HG03064 (cell line): ENCODE measurements at regions not wholly inside any gene's neighbourhood (a gene's known extent, or its start where the extent isn't known, plus 50 kb on each side); places are given as distances from the start of the nearest gene placed in this dataset.

ENCODE experiments used
- ATAC-seq: cut with Tn5 transposase; IDR thresholded peaks from one replicate; pipeline ENCODE4 v1.9.1; 2021; ENCODE audit warnings: low read depth; ENCODE audit not compliant: unreplicated experiment

DNA sequence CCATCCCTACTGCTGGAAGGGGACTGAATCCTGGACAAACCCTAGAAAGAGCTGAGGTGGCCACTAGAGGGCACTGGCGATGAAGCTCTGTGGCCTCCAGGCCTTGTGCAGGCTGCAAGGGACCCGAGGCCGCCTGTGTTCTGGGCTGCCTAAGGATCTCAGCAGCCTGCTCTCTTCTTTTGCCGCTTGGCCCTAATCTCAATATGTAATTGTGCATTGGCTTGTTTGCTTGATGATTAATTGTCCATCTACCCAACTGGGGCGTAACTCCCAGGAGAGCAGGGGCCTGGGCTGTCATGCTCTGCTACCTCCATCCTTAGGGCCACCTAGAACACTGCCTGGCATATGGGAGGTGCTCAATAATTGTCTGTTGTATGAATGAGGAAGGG, 73.8 kb downstream of the SYNE3 start:
- ATAC-seq = peak; percentile 86

DNA sequence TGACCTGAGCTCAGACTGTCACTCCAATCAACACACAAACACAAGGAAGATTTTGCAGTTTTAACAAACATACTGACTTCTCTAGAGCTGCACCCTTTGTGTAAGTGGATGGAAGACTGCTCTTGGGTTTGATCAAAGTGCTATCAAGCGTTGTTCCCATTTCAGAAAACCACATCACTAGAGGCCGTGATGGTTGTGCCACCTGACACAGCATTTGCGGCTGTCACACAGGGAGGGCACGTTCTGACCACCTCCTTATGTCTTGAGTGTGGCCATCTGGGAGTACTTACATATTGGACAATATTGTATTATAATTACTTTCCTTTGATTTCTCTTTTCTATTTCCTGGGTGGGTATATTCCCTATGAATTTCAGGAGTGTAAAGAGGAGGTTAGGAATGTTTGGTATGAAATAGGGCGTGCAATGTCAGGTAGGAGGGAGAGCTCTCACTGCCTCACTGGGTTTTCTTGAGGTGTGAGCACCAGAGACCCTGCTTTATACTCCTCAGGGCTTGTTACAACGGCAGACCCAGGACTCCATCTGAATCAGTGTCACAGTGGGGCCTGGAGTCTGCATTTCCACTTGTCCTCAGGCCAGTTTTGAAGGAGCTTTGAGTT, 74.3 kb downstream of the SYNE3 start:
- ATAC-seq = no peak

DNA sequence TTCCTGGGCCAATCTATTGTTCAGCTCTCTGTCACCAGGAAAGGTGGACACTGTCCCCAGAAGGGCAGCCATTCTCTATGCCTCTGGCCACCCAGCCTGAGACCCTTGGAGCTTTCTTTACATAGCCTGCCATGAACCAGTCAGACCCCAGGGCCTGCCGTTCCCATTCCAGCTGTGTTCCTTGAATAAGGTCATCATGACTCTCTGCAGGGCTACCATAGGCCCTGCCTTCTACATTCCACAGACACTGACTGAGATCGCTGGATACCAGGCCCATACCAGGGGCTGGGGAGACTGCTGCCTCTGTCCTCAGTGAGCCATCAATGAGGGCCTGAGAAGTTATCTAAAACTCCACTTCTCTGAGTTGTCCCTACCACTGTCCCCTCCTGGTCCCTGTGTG, 75.5 kb downstream of the SYNE3 start:
- no peak for ATAC-seq

DNA sequence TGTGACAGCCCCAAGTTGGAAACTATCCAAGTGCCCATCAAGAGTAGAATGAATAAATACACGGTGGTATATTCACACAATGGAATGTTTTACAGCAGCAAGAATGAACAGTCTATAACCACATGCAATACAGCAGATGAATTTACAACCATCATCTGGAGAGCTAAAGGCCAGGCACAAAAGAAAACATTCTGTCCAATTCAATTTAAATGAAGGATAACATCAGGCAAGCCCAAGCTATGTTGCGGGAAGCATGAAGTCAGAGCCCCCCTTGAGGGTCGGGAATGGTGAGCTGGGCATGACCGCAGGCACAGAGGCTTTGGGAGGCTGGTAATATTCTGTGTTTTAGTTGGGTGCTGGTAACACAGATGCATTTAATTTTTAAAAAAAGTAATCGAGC, 76.0 kb downstream of the SYNE3 start:
- no peak for ATAC-seq

DNA sequence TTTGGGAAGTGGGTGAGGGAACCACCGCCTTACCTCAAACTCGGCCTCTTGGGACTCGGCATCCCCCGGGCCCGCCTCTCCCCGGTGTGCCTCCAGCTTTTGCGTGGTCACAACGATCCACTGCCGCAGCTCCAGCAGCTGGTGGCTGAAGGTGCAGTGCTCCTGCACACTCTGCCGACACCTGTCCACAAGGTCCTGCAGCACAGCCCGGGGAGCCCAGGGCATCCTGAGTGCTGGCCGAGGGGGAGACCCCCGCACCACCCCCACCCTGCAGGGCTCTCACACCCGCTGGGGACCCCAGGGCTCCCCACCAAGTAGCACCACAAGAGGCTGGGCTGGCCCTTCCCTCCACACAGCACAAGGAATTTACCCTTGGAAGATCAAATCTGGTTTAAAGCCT, 76.6 kb downstream of the SYNE3 start:
- no peak for ATAC-seq

DNA sequence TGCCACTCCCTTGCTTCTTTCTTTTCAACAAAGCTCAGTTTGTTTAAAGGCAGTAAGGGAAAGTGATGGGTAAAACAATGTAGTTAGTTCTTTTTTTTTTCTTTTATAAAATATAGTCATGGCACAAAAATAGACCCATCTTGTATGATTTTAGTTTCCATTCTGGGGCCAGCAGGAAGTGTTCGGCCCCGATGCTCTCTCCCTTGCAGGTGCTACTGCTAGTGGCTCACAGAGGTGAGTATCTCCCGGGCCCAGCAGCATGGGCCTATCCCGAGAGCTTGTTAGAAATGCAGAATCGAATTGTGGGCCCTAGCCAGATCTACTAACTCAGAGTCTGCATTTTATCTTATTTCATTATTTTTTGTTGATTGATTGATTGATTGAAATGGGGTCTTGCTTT, 78.7 kb downstream of the SYNE3 start:
- no peak for ATAC-seq

DNA sequence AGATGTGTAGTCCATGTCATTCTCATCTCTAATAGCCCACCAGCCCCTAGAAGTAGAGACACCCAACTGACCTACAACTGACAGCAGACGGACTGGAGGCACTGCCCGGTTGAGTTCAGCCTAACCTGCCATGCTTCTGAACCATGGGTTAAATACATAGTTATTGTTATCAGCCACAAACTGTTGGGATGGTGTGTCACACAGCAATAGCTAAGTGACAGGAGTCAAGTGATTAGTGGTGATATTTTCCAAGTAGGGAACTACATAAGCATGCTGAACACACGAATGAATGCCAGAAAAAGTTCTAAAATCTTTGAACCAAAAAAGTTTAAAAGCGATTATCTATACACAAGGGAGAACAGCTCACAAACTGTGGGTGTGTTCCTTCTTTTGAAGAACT, 80.1 kb downstream of the SYNE3 start:
- no peak for ATAC-seq

DNA sequence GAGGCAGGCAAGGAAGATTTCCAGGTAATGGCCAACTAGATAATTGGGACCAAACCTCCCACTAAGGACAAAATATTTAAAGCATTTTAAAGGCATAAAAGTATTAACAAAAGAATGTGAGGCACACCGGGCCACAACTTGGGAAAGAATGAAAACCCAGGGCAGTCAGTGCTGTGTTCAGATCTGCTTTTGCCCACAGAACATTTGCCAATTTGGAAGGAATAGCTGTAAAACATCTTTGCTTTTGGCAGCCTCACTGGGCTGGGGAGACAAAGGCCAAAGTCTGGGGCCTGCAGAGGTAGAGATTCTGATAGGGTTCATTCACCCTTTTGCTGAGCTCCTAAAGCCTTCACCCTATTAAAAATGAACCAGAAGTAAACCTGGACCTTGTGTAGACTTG, 82.3 kb downstream of the SYNE3 start:
- no peak for ATAC-seq

DNA sequence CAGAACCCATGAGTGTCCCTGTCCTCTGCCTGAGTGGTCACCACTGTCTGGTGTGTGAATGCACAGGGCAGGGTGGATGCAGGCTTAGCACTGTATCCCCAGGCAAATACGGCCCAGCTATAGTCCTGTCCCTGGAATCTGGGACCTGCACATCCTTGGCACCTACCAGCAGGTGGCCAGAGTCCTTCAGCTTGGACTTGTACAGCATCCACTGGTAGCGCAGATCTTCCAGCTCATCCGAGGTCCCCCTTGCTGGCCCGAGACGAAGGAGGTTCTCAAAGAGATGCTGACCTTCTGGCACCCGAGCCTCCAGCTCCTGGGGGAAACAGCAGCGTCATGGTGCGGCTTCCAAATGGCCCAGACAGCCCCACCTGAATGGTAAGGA, 83.4 kb downstream of the SYNE3 start:
- no peak for ATAC-seq

DNA sequence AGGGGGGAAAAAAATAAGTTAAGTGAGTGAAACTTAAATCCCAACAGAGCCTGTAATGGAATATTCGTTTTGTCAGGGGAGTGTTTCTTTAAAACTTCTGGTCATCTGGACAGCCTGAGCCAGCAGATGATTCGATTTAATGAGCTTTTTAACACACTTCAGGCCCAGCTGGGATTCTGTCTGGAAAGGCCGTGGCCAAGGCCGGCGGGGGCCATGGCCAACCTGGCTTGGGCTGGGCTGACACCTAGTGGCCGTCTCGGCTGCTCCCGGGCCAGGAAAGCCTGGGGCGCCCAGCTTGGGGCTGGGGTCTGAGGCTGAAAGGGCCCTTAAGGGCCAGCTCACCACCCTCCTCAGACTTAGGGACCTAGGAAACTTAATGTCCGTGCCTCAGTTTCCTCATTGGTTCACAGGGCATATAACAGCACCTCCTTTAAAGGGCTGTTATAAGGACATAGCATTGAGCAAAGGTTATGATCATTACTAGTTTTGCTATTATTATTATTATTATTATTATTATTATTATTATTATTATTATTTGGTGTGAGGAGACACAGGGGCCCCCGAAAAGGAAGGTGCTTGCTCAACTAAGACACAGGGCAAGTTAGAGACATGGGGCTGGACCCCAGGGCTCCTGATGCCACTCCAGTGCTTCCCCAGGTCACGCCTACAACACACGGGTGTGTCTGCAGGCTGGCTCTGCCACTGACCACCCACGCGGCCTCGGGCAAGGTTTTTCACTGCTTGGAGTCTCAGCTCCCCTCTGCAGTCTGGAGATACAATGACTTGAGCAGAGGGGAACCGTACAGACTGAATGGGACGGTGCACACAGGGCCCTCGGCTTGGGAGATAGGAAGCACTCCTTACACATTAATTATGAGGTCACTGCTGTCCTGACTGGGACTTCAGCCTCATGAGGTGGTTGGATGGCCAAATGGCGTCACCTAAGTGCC, 84.0 kb downstream of the SYNE3 start:
- no peak for ATAC-seq

DNA sequence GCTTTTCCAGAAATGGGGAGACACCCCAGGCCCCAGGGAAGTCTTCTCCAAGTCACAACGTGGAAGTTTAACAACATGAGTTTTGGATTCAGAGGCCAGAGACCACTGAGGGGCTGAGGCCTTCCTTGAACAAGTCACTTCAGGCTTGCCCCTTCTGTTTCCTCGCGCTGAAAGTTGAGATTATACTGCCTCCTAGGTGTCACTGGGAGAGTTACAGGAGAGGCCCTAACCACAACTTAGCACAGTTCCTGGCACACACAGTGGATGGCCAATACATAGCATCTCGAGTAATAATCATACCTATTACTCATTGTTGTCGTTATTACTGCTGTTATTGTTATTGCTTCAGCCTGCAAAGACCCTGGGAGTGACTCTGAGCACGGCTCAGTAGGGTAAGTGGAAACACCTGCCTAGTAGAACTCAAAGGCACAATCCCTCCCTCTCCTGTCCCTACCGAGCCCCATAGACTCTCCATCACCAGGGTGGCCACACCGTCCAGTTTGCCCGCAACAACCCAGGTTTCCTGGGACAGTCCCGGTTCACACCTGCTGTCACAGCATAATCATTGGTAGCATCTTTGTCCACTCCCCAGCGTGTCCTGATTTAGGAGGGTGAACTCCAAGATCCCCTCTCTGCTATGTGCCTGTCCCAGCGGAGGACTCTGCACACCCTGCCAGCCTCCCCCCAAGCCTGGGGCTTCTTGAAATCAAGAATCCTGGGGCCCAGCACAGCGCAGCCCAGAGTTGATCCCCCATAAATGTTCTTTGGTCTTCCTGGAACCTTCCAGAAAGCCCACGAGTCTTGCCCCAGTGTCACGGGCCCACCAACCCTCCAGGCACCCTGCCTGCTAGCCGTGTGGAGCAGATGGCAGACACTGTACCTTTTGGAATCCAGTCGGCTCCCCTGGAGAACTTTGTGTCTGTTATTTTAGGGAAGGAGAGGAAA, 85.0 kb downstream of the SYNE3 start:
- no peak for ATAC-seq

DNA sequence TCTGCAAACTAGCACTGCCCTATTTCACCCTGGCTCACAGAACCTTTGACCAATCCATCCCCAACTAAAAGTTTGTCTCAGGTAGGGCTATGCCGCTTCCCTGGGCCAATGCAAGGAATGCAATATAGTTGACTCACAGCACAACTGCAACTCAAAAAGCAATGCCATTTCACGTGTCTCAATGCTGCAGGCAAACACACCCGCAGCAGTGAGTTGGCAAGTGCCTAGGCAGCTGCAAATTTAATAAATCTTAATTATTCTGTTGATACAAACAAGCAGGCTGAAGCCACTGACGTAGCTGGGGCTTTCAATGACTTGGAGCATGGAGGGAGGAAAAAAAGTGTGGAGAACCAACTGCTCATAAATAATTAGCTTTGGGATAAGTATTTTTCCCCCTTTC, 87.9 kb downstream of the SYNE3 start:
- no peak for ATAC-seq

DNA sequence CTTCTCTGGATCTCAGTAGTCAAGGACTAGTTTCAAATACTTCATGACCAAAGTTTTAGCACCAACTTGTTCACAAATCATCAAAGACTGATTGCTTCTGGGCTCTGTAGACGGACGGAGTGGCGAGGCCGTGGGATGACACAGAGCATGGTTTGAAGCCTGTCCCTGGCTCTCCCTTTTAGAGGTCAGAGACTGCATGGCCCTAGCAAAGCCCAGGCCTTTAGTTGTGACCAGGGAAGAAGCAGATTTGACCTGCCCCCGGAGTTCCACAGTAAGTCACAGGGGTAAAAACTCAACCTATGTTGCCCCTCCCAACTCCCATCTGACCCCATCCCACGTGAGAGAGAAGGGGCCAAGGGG, 90.4 kb downstream of the SYNE3 start:
- ATAC-seq = no peak

DNA sequence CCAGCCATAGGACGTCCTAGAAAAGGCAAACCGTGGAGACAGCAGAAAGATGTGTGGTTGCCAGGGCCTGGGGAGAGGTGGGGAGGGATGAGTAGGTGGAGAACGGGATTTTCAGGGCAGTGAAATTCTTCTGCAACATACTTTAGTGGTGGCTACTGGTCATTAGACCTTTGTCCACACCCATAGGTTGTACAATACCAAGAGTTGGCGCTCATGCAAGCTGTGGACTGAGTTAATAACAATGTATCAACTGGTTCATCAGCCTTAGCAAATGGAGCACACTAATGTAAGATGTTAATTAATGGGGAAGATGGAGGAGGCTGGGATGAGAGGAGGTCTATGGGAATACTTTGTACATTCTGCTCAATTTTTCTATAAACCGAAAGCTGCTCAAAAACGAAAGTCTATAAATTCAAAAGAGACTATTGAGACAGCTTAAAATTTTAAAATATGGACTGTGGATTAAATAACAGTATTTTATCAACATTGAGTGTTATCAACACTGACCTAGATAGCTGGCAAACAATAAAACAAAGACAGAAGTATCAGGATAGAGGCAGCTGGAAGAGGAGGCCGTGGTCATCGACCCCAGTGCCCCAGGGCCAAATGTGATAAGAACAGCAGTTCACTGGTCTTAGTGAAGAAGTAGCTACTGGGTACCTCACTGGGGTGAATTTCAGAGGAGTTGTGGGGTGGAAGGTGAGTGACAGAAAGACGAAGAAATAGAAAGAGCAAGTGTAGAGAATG, 90.9 kb downstream of the SYNE3 start:
- ATAC-seq = no peak

DNA sequence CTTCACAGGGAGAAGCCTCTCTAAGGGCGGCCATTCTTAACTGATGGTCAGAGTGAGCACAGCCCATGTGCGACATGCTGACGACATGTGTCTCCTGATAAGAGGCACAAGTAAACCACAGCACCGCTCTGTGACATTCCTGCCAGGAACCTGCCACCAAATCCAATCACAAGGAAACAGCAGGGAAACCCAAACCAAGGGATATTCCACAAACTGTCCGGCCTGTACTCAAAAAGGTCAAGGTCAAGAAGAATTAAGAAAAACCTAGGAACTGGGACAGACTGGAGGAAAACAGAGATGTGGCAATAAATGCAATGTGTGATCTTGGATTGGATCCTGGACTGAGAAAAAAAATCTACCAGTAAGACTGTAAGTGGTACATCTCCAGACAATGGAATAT, 91.9 kb downstream of the SYNE3 start:
- no peak for ATAC-seq

DNA sequence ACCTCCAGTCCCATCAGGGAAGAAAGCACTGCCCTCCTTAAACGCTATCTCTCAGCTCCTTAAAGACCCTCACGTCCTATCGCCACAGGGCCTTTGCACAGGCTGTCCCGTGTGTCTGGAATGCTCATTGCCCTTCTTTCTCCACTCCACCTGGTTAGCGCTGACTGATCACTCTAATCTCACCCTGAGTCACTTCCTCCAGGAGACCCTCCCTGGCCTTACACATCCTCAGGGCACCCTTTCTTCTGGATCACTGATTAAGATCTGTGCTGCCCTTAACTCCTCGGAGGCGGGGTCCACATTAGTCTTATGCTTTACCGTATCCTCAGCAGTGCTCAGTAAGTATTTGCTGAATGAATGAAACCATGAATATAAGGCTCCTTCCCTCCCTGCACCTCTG, 94.7 kb downstream of the SYNE3 start:
- ATAC-seq = no peak

DNA sequence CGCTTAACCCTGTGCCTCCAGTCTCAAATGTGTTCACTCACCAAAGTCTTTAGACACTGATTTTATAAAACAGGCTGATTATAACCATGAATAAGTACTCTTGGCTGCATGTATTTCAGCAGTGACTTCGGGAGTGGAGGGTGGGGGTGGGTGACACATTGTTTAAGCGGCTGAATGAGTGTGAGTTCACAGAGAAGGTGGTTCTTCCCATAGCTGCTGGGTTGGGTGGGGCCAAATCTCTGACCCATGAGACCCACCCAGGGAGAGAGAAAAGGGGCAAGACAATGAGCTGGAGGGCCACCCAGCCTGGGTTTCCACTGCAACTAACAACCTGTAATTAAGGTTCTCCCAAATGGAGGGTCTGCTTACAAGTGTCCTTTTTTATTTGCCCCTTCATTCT, 96.4 kb downstream of the SYNE3 start:
- no peak for ATAC-seq

DNA sequence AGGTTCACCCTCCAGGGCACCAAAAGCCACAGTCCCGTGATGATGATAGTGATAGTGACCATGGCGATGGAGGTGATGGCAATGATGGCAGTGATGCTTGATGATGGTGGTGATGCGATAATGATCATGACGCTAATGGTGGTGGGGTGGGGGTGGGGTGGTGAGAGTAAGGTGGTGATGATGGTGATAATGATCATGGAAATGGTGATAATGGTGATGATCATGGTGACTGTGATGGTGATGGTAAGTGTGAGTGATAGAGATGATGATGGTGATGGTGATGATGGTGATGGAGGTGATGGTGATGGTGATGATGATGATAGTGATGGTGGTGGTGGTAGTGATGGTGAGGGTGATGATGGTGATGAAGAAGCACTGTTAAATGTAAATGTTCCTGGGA, 96.9 kb downstream of the SYNE3 start:
- no peak for ATAC-seq

DNA sequence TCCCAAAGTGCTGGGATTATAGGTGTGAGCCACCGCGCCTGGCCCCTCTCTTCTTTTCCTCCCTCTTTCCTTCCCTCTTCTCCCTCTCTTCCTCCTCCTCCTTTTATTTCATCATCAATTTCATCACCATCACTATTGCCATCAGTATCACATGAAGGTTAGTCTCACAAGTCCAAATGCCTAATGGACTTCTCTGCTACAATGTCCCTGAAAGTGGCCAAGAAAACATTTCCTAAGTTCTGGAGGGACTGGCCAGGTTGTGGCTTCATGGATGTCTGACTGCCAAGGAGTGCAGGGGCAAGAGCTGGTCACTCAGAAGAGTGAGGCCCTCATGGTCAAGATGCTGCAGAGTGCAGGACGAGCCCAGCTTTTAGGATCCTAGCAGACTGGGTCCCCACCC, 97.6 kb downstream of the SYNE3 start:
- no peak for ATAC-seq

DNA sequence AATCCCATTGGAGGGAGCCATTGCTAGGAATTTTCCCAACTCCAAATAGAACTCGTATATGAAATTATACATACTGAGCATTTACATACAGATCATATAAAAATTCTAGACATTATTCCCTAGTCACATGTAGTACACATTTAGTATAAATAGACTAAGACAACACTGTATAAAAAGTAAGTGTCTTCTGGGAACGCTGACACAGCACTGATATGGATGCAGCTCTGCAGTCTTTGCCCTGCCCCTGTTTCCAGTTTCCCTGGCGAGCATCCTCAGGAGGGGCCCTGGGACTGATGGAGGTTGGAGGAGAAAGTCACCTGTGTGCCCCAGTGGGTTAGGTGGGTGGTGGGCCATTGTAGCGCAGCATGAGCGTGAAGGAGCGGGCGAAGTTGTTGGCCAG, 97.8 kb upstream of the CLMN start:
- ATAC-seq = no peak

DNA sequence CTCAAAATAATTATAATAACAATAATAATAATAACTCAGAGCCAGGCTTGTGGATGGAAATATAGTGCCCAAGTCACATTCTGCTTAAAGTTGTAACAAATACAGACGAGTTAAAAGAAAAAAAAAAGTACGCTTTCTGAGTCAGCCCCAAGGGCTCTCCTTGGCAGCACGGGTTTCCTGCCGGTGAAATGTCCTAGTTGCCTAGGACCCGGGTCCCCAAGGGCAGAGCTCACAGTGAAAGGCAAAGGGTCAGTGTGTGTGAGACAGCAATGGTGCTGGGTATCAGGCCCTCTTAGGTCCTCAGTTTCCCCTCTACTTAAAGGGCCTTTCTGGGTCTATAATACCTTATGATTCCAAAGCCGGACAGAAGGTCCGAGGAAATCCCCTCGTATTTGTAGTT, 96.3 kb upstream of the CLMN start:
- no peak for ATAC-seq
